Adrenal gland (tissue), 5 donors: ENCODE measurements at regions not wholly inside any gene's neighbourhood (a gene's known extent, or its start where the extent isn't known, plus 50 kb on each side); places are given as distances from the start of the nearest gene placed in this dataset.

Experiments
- CTCF ChIP-seq, 6 experiments: fragments of 450-650 bp in 4 of 6; fragments of 200-600 bp in 2 of 6; sonication (generic) in 1 of 6; IDR thresholded peaks; 1 replicate in 5 of 6; 2 replicates in 1 of 6; pipeline versions ENCODE4 v1.5.1 to v1.8.0; 2016 to 2021; ENCODE audit warnings: antibody characterized with exemption in 6 of 6, mild to moderate bottlenecking in 2 of 6, moderate library complexity in 1 of 6
- POLR2A ChIP-seq, 2 donors: fragments of 450-650 bp; IDR thresholded peaks; one replicate each; pipeline ENCODE4 v1.6.1; 2017; ENCODE audit warnings: antibody characterized with exemption in 2 of 2, mild to moderate bottlenecking in 2 of 2, moderate library complexity in 1 of 2
- donor health status: DM: no; HTN: no; CAD: no.

GRCh38 chr18:22066083-22066485 is 103.3 kb upstream of the GATA6 start:
- TF ChIP-seq CTCF (IDR thresholded peaks at IDR 0.05) (no peak), POLR2A (IDR thresholded peaks at IDR 0.05) (no peak)
